Mesothelial cell of epicardium (in vitro differentiated cells): ENCODE measurements at regions not wholly inside any gene's neighbourhood (a gene's known extent, or its start where the extent isn't known, plus 50 kb on each side); places are given as distances from the start of the nearest gene placed in this dataset.

Experiments used
- DNase-seq, 2 experiments: peaks; one replicate each; pipeline ENCODE4 v3.0.0; 2021; ENCODE audit warnings: low spot score in 2 of 2; ENCODE audit not compliant: unreplicated experiment in 2 of 2
- H3K27ac Mint-ChIP-seq: 2 replicates; pipeline ENCODE4 v1.8.0; 2021; ENCODE audit warnings: mixed read lengths
- H3K27me3 Mint-ChIP-seq: 2 replicates; pipeline ENCODE4 v1.8.0; 2021; ENCODE audit warnings: low read depth, mixed read lengths
- H3K36me3 Mint-ChIP-seq: 2 replicates; pipeline ENCODE4 v1.8.0; 2021; ENCODE audit warnings: mixed read lengths
- H3K4me1 Mint-ChIP-seq: 2 replicates; pipeline ENCODE4 v1.8.0; 2021; ENCODE audit warnings: mixed read lengths
- H3K4me3 Mint-ChIP-seq: 2 replicates; pipeline ENCODE4 v1.8.0; 2021; ENCODE audit warnings: mild to moderate bottlenecking, moderate library complexity, mixed read lengths
- H3K9me3 Mint-ChIP-seq: 2 replicates; pipeline ENCODE4 v1.8.0; 2021; ENCODE audit warnings: mixed read lengths
- TF ChIP-seq, protein P1 (sequence below): fragments of 200-600 bp; sonication (generic); IDR thresholded peaks from one replicate; pipeline ENCODE4 v1.5.0; 2021; ENCODE audit warnings: antibody characterized with exemption; ENCODE audit not compliant: unreplicated experiment

GRCh38 chr2:82652117-82652516, 1807.0 kb downstream of the SUCLG1 start:
- Mint-ChIP-seq H3K27me3 (no peaks in the 10 kb centered on the region), H3K27ac (no peak overlapping the region), H3K4me1 (peaks cover under 1% of the 10 kb centered on the region), H3K9me3 (peaks cover 14% of the 10 kb centered on the region), H3K36me3 (no peaks in the 10 kb centered on the region), H3K4me3 (no peak overlapping the region)
- TF ChIP-seq, protein P1, sequence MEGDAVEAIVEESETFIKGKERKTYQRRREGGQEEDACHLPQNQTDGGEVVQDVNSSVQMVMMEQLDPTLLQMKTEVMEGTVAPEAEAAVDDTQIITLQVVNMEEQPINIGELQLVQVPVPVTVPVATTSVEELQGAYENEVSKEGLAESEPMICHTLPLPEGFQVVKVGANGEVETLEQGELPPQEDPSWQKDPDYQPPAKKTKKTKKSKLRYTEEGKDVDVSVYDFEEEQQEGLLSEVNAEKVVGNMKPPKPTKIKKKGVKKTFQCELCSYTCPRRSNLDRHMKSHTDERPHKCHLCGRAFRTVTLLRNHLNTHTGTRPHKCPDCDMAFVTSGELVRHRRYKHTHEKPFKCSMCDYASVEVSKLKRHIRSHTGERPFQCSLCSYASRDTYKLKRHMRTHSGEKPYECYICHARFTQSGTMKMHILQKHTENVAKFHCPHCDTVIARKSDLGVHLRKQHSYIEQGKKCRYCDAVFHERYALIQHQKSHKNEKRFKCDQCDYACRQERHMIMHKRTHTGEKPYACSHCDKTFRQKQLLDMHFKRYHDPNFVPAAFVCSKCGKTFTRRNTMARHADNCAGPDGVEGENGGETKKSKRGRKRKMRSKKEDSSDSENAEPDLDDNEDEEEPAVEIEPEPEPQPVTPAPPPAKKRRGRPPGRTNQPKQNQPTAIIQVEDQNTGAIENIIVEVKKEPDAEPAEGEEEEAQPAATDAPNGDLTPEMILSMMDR, result no peak
- DNase-seq, result no peak

DNA sequence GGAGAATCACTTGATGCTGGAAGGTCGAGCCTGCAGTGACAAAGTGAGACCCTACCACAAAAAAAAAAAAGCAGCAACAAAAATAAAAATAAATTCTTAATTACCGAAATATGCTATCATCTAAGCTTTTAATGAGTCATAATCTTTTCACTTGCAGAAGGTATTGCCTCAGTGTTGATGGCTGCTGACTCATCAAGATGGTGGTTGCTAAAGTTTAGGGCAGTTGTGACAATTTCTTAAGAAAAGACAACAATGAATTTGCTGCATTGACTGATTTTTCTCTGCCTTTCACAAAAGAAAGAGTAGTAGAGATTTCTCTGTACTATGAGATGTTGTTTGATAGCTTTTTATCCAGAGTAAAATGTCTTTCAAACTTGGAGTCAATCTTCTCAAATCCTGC, 1809.0 kb downstream of the SUCLG1 start:
- TF ChIP-seq, protein P1, result no peak
- H3K4me1 Mint-ChIP-seq, result no peaks in the 10 kb centered on the region
- no peaks in the 10 kb centered on the region for H3K36me3 Mint-ChIP-seq
- peaks cover 20% of the 10 kb centered on the region for H3K9me3 Mint-ChIP-seq
- H3K27me3 Mint-ChIP-seq, result no peaks in the 10 kb centered on the region
- no peak overlapping the region for H3K27ac Mint-ChIP-seq
- DNase-seq, result no peak
- no peak overlapping the region for H3K4me3 Mint-ChIP-seq

DNA sequence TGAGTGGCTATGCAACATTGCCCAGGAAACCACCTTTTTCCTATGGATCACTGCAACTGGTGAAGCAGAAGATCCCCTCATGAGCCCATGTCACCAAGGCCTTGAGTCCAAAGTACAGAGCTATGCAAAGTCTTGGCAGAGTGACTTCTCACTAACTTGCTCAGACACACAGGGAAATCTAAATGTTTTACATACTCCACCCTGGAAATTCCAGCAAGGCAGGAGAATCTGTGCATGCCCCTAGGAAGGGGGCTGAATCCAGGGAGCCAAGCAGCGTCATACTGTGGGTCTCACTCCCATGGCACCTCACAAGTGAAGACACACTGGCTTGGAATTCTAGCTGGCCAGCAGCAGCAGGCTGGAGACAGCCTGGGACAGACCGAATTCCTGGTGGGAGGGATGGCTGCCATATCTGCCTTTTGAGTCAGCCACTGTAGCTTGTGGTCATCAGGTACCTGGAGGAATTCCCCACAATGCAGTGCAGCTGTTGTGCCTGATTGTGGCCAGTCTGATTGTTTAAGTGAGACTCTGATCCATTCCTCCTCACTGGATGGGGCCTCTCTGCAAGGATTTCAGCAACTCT, 1817.4 kb downstream of the SUCLG1 start:
- H3K4me3 Mint-ChIP-seq, result no peak overlapping the region
- no peaks in the 10 kb centered on the region for H3K36me3 Mint-ChIP-seq
- no peak overlapping the region for H3K27ac Mint-ChIP-seq
- H3K4me1 Mint-ChIP-seq, result no peaks in the 10 kb centered on the region
- no peaks in the 10 kb centered on the region for H3K27me3 Mint-ChIP-seq
- no peak for DNase-seq
- TF ChIP-seq, protein P1, result no peak
- H3K9me3 Mint-ChIP-seq, result peaks cover 52% of the 10 kb centered on the region

DNA sequence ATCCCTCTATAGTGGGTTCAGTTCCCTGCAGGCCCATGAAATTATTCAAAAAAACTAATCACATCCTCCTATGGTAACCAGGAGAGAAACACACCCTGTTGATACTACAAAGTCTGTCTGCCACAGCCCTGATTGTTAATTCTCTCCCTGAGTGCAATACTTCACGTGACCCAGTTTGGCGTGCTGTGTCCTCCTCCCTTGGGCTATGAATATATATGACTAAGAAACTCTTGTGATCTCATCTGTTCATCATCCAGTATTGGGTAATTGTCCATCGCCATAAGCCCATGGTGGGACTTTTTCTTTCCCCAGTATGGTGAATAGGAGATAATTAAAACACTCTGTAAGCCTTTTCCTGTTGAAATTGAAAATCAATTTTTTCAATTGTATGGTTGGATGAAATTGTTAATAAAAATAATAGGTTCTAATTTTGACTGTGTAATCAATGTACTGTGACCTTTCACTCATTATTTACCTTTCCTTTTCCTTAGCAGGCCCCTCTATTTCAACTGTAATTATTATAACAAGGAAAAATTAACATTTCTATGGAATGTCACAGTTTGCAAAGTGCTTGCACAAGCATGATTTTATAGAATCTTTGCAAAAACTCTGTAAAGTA, 1822.6 kb downstream of the SUCLG1 start:
- no peaks in the 10 kb centered on the region for H3K4me1 Mint-ChIP-seq
- no peak for DNase-seq
- H3K27me3 Mint-ChIP-seq, result no peaks in the 10 kb centered on the region
- peaks cover 21% of the 10 kb centered on the region for H3K9me3 Mint-ChIP-seq
- H3K36me3 Mint-ChIP-seq, result no peaks in the 10 kb centered on the region
- no peak overlapping the region for H3K27ac Mint-ChIP-seq
- no peak overlapping the region for H3K4me3 Mint-ChIP-seq
- TF ChIP-seq, protein P1, result no peak

GRCh38 chr2:82599021-82599420, 1860.1 kb downstream of the SUCLG1 start:
- no peak overlapping the region for H3K27ac Mint-ChIP-seq
- H3K4me1 Mint-ChIP-seq, result peaks cover 9% of the 10 kb centered on the region
- H3K27me3 Mint-ChIP-seq, result no peaks in the 10 kb centered on the region
- H3K36me3 Mint-ChIP-seq, result no peaks in the 10 kb centered on the region
- TF ChIP-seq, protein P1, result no peak
- no peak for DNase-seq
- H3K9me3 Mint-ChIP-seq, result peaks cover 19% of the 10 kb centered on the region
- H3K4me3 Mint-ChIP-seq, result no peak overlapping the region

- no peak overlapping the region for H3K4me3 Mint-ChIP-seq
- TF ChIP-seq, protein P1, result no peak
- H3K36me3 Mint-ChIP-seq, result no peaks in the 10 kb centered on the region
- peaks cover 4% of the 10 kb centered on the region for H3K4me1 Mint-ChIP-seq
- DNase-seq, result no peak
- H3K27me3 Mint-ChIP-seq, result no peaks in the 10 kb centered on the region
- peaks cover 19% of the 10 kb centered on the region for H3K9me3 Mint-ChIP-seq
- no peak overlapping the region for H3K27ac Mint-ChIP-seq
Observed at GRCh38 chr2:82596581-82596980, 1862.5 kb downstream of the SUCLG1 start.
